HEK293 (cell line): ENCODE measurements at regions not wholly inside any gene's neighbourhood (a gene's known extent, or its start where the extent isn't known, plus 50 kb on each side); places are given as distances from the start of the nearest gene placed in this dataset.

Experiments used
- CTCF ChIA-PET: fragments of 350-600 bp; formaldehyde crosslinking; extraction: SDS; loops from one replicate; lab custom pipeline; 2021; ENCODE audit warnings: antibody characterized with exemption; lab: Yijun Ruan, JAX
- POLR2A ChIA-PET: fragments of 300-600 bp; formaldehyde crosslinking; extraction: SDS; loops from one replicate; lab custom pipeline; 2020; ENCODE audit warnings: antibody characterized with exemption, inconsistent platforms; lab: Yijun Ruan, JAX
- H3K27ac ChIP-seq: fragments of 200-500 bp; sonication (Bioruptor generic); 2 replicates; pipeline ENCODE4 v1.5.1; 2014; ENCODE audit warnings: low read depth, low read length, control low read depth, inconsistent platforms; ENCODE audit errors: extremely low read depth
- H3K36me3 ChIP-seq, 2 experiments: fragments of 200-500 bp in 1 of 2; sonication (Bioruptor generic) in 1 of 2; 1 replicate in 1 of 2; 2 replicates in 1 of 2; pipeline ENCODE4 v1.5.1; 2014 to 2017; ENCODE audit warnings: inconsistent platforms in 2 of 2, low read length in 2 of 2; ENCODE audit not compliant: control insufficient read depth in 2 of 2, insufficient read depth in 1 of 2
- H3K4me1 ChIP-seq: fragments of 200-500 bp; sonication (Bioruptor generic); 2 replicates; pipeline ENCODE4 v1.5.1; 2014; ENCODE audit warnings: mild to moderate bottlenecking, low read length, inconsistent platforms; ENCODE audit not compliant: control insufficient read depth, insufficient read depth
- H3K4me3 ChIP-seq: 2 replicates; pipeline ENCODE4 v1.5.1; 2011; ENCODE audit warnings: low read depth, mild to moderate bottlenecking, control low read depth, low read length, moderate library complexity
- H3K9me3 ChIP-seq: fragments of 200-500 bp; sonication (Bioruptor generic); 2 replicates; pipeline ENCODE4 v1.5.1; 2014; ENCODE audit warnings: low read depth, low read length, inconsistent platforms; ENCODE audit not compliant: control insufficient read depth, insufficient read depth
- GLI2 ChIP-seq: fragments of 450-650 bp; formaldehyde crosslinking; IDR thresholded peaks from 2 replicates; pipeline ENCODE4; 2017; ENCODE audit warnings: missing biosample characterization, missing genetic modification characterization, low read depth, borderline replicate concordance
- GLIS2 ChIP-seq: fragments of 450-650 bp; formaldehyde crosslinking; IDR thresholded peaks from 2 replicates; pipeline ENCODE4 v1.5.1; 2016; ENCODE audit warnings: missing biosample characterization, missing genetic modification characterization
- HIC1 ChIP-seq: fragments of 450-650 bp; formaldehyde crosslinking; IDR thresholded peaks from 2 replicates; pipeline ENCODE4 v1.5.1; 2016; ENCODE audit warnings: missing biosample characterization, missing genetic modification characterization
- KLF8 ChIP-seq: fragments of 450-650 bp; formaldehyde crosslinking; IDR thresholded peaks from 2 replicates; pipeline ENCODE4 v1.5.1; 2016; ENCODE audit warnings: missing biosample characterization, missing genetic modification characterization
- PRDM6 ChIP-seq: fragments of 450-650 bp; formaldehyde crosslinking; IDR thresholded peaks from 2 replicates; pipeline ENCODE4 v1.5.1; 2017; ENCODE audit warnings: missing biosample characterization, missing genetic modification characterization
- SCRT2 ChIP-seq: fragments of 450-650 bp; formaldehyde crosslinking; IDR thresholded peaks from 2 replicates; pipeline ENCODE4 v1.5.1; 2016; ENCODE audit warnings: missing biosample characterization, missing genetic modification characterization
- SETDB1 ChIP-seq: IDR thresholded peaks from one replicate; pipeline ENCODE4 v1.6.1; 2017; ENCODE audit warnings: mild to moderate bottlenecking, low read length, moderate library complexity, mixed read lengths; ENCODE audit not compliant: insufficient read length
- SP3 ChIP-seq: fragments of 450-650 bp; formaldehyde crosslinking; IDR thresholded peaks from 2 replicates; pipeline ENCODE4 v1.5.1; 2016; ENCODE audit warnings: missing biosample characterization, missing genetic modification characterization
- ZBTB21 ChIP-seq: fragments of 450-650 bp; formaldehyde crosslinking; IDR thresholded peaks from 2 replicates; pipeline ENCODE4 v1.5.1; 2017; ENCODE audit warnings: missing biosample characterization, missing genetic modification characterization
- ZBTB7A ChIP-seq: fragments of 450-650 bp; formaldehyde crosslinking; IDR thresholded peaks from 2 replicates; pipeline ENCODE4 v1.5.1; 2016; ENCODE audit warnings: low read depth, missing biosample characterization, missing genetic modification characterization
- ZFHX2 ChIP-seq: fragments of 450-650 bp; formaldehyde crosslinking; conservative IDR thresholded peaks from 2 replicates; pipeline ENCODE4 v1.5.1; 2016; ENCODE audit warnings: missing biosample characterization, missing genetic modification characterization
- ZFP3 ChIP-seq: fragments of 450-650 bp; formaldehyde crosslinking; IDR thresholded peaks from 2 replicates; pipeline ENCODE4 v1.5.1; 2016; ENCODE audit warnings: low read depth, missing biosample characterization, missing genetic modification characterization
- ZFP69B ChIP-seq: fragments of 450-650 bp; formaldehyde crosslinking; IDR thresholded peaks from 2 replicates; pipeline ENCODE4 v1.5.1; 2016; ENCODE audit warnings: missing biosample characterization, missing genetic modification characterization
- ZNF146 ChIP-seq: fragments of 450-650 bp; formaldehyde crosslinking; IDR thresholded peaks from 2 replicates; pipeline ENCODE4 v1.5.1; 2016; ENCODE audit warnings: missing biosample characterization, missing genetic modification characterization
- ZNF2 ChIP-seq: fragments of 450-650 bp; formaldehyde crosslinking; IDR thresholded peaks from 2 replicates; pipeline ENCODE4 v1.5.1; 2016; ENCODE audit warnings: missing biosample characterization, missing genetic modification characterization
- ZNF239 ChIP-seq: fragments of 450-650 bp; formaldehyde crosslinking; IDR thresholded peaks from 2 replicates; pipeline ENCODE4 v1.5.1; 2016; ENCODE audit warnings: missing biosample characterization, missing genetic modification characterization
- ZNF449 ChIP-seq: fragments of 450-650 bp; formaldehyde crosslinking; IDR thresholded peaks from 2 replicates; pipeline ENCODE4 v1.5.1; 2017; ENCODE audit warnings: missing biosample characterization, mild to moderate bottlenecking, missing genetic modification characterization, moderate library complexity
- ZNF514 ChIP-seq: fragments of 450-650 bp; formaldehyde crosslinking; IDR thresholded peaks from 2 replicates; pipeline ENCODE4 v1.5.1; 2016; ENCODE audit warnings: missing biosample characterization, missing genetic modification characterization
- ZNF560 ChIP-seq: fragments of 450-650 bp; formaldehyde crosslinking; IDR thresholded peaks from 2 replicates; pipeline ENCODE4 v1.5.1; 2017; ENCODE audit warnings: missing biosample characterization, missing genetic modification characterization, borderline replicate concordance
- ZNF624 ChIP-seq: fragments of 450-650 bp; formaldehyde crosslinking; IDR thresholded peaks from 2 replicates; pipeline ENCODE4 v1.5.1; 2017; ENCODE audit warnings: missing biosample characterization, missing genetic modification characterization
- ZNF664 ChIP-seq: fragments of 450-650 bp; formaldehyde crosslinking; IDR thresholded peaks from 2 replicates; pipeline ENCODE4 v1.5.1; 2016; ENCODE audit warnings: missing biosample characterization, missing genetic modification characterization
- ZNF768 ChIP-seq: fragments of 450-650 bp; formaldehyde crosslinking; IDR thresholded peaks from 2 replicates; pipeline ENCODE4 v1.5.1; 2018; ENCODE audit warnings: missing biosample characterization, mild to moderate bottlenecking, missing genetic modification characterization

- Histone ChIP-seq H3K9me3 (no peaks in the 10 kb centered on the region), H3K4me3 (no peak overlapping the region), H3K4me1 (no peaks in the 10 kb centered on the region), H3K27ac (no peak overlapping the region), H3K36me3 (no peaks in the 10 kb centered on the region)
- TF ChIP-seq ZNF560 (tag by site-specific recombination), result no peak
- no peak for TF ChIP-seq SCRT2 (tag by site-specific recombination)
- TF ChIP-seq ZNF624, result no peak
- TF ChIP-seq ZNF239 (tag by site-specific recombination), result no peak
- no peak for TF ChIP-seq SP3
- ChIA-PET POLR2A (no interaction called here), CTCF (no interaction called here)
Observed at GRCh38 chr21:23026878-23027277, 2028.7 kb downstream of the NCAM2 start.

GRCh38 chr21:23039846-23040245, 2041.6 kb downstream of the NCAM2 start:
- CTCF ChIA-PET, result no interaction called here
- POLR2A ChIA-PET, result no interaction called here
- Histone ChIP-seq H3K27ac (no peak overlapping the region), H3K9me3 (no peaks in the 10 kb centered on the region; the same call in none of the 2 replicates), H3K4me1 (no peaks in the 10 kb centered on the region), H3K36me3 (no peaks in the 10 kb centered on the region), H3K4me3 (no peak overlapping the region)
- TF ChIP-seq ZNF146 (tag by site-specific recombination), result no peak
- TF ChIP-seq ZFP69B (tag by site-specific recombination), result no peak
- TF ChIP-seq ZFHX2, result no peak
- no peak for TF ChIP-seq PRDM6
- no peak for TF ChIP-seq ZBTB7A
- TF ChIP-seq KLF8 (tag by site-specific recombination), result no peak
- TF ChIP-seq HIC1 (tag by site-specific recombination), result no peak
- no peak for TF ChIP-seq GLI2
- TF ChIP-seq ZNF514 (tag by site-specific recombination), result no peak
- TF ChIP-seq ZNF449, result no peak
- TF ChIP-seq ZNF768, result no peak
- no peak for TF ChIP-seq ZBTB21 (tag by site-specific recombination)
- TF ChIP-seq ZNF2 (tag by site-specific recombination), result no peak
- no peak for TF ChIP-seq GLIS2 (tag by site-specific recombination)
- TF ChIP-seq ZFP3, result no peak
- no peak for TF ChIP-seq ZNF664 (tag by site-specific recombination)
- no peak for TF ChIP-seq SETDB1
